HFFc6 (cell line): ENCODE measurements at regions not wholly inside any gene's neighbourhood (a gene's known extent, or its start where the extent isn't known, plus 50 kb on each side); places are given as distances from the start of the nearest gene placed in this dataset.

Source experiments
- DNase-seq: peaks from one replicate; pipeline ENCODE4 v3.0.0-alpha.2; 2018
- H3K27ac Mint-ChIP-seq: 2 replicates; pipeline ENCODE4 v1.8.0; 2020; ENCODE audit warnings: mild to moderate bottlenecking, mixed read lengths
- H3K27me3 Mint-ChIP-seq: 2 replicates; pipeline ENCODE4 v1.8.0; 2021; ENCODE audit warnings: mild to moderate bottlenecking, moderate library complexity, mixed read lengths; ENCODE audit not compliant: insufficient read depth
- H3K36me3 Mint-ChIP-seq: 2 replicates; pipeline ENCODE4 v1.8.0; 2021; ENCODE audit warnings: low read depth, mixed read lengths
- H3K4me1 Mint-ChIP-seq: 2 replicates; pipeline ENCODE4 v1.8.0; 2020; ENCODE audit warnings: low read depth, mixed read lengths
- H3K4me3 Mint-ChIP-seq: 2 replicates; pipeline ENCODE4 v1.8.0; 2020; ENCODE audit warnings: mild to moderate bottlenecking, moderate library complexity, mixed read lengths
- H3K9me3 Mint-ChIP-seq: 2 replicates; pipeline ENCODE4 v1.8.0; 2020; ENCODE audit warnings: mild to moderate bottlenecking, mixed read lengths
- TF ChIP-seq, protein P1 (sequence below): fragments of 200-600 bp; sonication (generic); IDR thresholded peaks from 2 replicates; pipeline ENCODE4 v1.5.0; 2021; ENCODE audit warnings: antibody characterized with exemption, mild to moderate bottlenecking

DNA sequence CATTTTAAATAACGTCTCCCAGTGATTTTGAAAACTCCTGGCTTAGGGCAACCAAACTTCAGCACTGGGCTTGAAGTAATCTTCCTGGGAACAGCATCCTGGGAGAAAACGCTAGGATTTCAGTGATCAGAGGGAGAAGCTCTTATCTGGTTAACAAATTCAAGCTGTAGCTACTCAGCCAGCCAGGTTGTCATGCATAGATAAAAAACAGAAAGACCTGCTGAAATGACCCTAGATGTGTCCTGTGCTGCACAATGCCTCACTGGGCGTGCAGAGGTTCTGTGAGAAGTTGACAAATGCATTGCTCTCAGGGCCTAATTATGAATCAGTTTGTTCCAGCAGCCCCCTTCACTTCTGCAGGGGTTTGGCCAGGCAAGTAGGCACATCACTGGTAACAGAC, 68.9 kb upstream of the CHCHD3 start:
- no peak overlapping the region for H3K4me3 Mint-ChIP-seq
- TF ChIP-seq, protein P1, sequence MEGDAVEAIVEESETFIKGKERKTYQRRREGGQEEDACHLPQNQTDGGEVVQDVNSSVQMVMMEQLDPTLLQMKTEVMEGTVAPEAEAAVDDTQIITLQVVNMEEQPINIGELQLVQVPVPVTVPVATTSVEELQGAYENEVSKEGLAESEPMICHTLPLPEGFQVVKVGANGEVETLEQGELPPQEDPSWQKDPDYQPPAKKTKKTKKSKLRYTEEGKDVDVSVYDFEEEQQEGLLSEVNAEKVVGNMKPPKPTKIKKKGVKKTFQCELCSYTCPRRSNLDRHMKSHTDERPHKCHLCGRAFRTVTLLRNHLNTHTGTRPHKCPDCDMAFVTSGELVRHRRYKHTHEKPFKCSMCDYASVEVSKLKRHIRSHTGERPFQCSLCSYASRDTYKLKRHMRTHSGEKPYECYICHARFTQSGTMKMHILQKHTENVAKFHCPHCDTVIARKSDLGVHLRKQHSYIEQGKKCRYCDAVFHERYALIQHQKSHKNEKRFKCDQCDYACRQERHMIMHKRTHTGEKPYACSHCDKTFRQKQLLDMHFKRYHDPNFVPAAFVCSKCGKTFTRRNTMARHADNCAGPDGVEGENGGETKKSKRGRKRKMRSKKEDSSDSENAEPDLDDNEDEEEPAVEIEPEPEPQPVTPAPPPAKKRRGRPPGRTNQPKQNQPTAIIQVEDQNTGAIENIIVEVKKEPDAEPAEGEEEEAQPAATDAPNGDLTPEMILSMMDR, result no peak
- no peaks in the 10 kb centered on the region for H3K36me3 Mint-ChIP-seq
- H3K27ac Mint-ChIP-seq, result no peak overlapping the region
- no peaks in the 10 kb centered on the region for H3K4me1 Mint-ChIP-seq
- H3K27me3 Mint-ChIP-seq, result peaks cover 20% of the 10 kb centered on the region
- H3K9me3 Mint-ChIP-seq, result no peaks in the 10 kb centered on the region
- DNase-seq, result no peak

- Mint-ChIP-seq H3K9me3 (no peaks in the 10 kb centered on the region), H3K27me3 (peaks cover 13% of the 10 kb centered on the region; the same call in 1 of the 2 replicates), H3K36me3 (no peaks in the 10 kb centered on the region), H3K4me3 (no peak overlapping the region), H3K27ac (no peak overlapping the region), H3K4me1 (no peaks in the 10 kb centered on the region)
- TF ChIP-seq, protein P1, result no peak
- DNase-seq, result no peak
Observed at GRCh38 chr7:133152875-133153274, 71.0 kb upstream of the CHCHD3 start.

DNA sequence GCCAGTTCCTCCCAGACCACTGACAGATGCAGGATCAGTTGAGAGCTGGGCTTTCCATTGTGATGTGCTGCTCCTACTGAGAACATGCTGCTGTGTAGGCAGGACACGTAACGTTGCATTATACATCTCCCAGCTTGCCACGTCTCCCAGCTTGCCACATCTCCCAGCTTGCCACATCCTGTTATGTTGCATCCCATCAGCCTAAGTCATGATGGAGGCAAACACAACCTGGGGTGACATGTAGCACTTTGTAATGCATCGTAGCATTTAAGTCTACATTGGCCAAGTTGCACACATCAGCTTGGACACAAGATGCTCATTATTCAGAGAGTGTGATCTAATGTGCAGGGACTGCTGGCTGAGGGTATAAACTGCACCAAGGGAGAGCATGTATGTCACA, 73.3 kb upstream of the CHCHD3 start:
- no peaks in the 10 kb centered on the region for H3K36me3 Mint-ChIP-seq
- H3K4me3 Mint-ChIP-seq, result no peak overlapping the region
- peaks cover 16% of the 10 kb centered on the region; the same call in 1 of the 2 replicates for H3K27me3 Mint-ChIP-seq
- H3K27ac Mint-ChIP-seq, result no peak overlapping the region
- H3K4me1 Mint-ChIP-seq, result no peaks in the 10 kb centered on the region
- TF ChIP-seq, protein P1, result no peak
- no peaks in the 10 kb centered on the region for H3K9me3 Mint-ChIP-seq
- no peak for DNase-seq

GRCh38 chr7:133155642-133156041, 73.8 kb upstream of the CHCHD3 start:
- DNase-seq, result no peak
- peaks cover 16% of the 10 kb centered on the region; the same call in 1 of the 2 replicates for H3K27me3 Mint-ChIP-seq
- H3K4me3 Mint-ChIP-seq, result no peak overlapping the region
- H3K27ac Mint-ChIP-seq, result no peak overlapping the region
- H3K4me1 Mint-ChIP-seq, result no peaks in the 10 kb centered on the region
- TF ChIP-seq, protein P1, result no peak
- no peaks in the 10 kb centered on the region for H3K36me3 Mint-ChIP-seq
- H3K9me3 Mint-ChIP-seq, result no peaks in the 10 kb centered on the region

DNA sequence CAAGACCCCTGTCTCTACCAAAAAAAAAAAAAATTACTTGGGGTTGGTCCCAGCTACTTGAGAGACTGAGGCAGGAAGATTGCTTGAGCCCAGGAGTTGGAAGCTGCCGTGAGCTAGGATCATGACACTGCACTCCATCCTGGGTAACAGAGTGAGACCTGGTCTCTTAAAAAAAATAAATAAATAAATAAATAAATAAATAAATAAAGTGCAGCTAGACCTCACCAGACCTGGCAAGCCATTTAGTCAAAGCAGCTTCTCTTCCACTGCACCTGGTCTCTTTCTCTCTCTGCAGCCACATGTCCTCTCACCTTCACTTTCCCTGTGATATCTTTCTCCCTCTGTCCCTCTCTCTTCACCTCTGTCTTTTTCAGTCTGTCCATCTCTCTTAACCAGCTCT, 75.2 kb upstream of the CHCHD3 start:
- Mint-ChIP-seq H3K4me1 (no peaks in the 10 kb centered on the region), H3K4me3 (no peak overlapping the region), H3K27ac (no peak overlapping the region), H3K27me3 (peaks cover 8% of the 10 kb centered on the region; the same call in 1 of the 2 replicates), H3K9me3 (no peaks in the 10 kb centered on the region), H3K36me3 (no peaks in the 10 kb centered on the region)
- TF ChIP-seq, protein P1, result no peak
- no peak for DNase-seq

DNA sequence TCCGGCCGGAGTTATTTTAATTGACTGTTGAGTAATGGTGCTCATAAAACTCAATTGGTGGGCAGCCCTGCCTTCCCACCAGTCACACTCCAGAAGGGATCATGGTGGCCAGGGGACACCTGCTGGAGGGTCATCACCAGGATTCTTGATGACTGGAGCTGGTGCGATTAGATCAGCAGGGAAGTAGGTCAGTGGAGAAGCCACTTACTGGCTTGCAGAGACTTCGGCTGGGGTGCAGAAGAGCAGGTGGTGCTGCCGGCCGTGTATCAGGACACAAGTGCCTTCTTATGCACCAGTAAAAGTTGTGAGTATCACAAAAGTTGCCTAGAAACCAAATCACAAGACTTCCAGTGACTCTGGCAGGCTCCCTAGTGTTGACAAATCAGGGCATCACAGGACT, 82.6 kb upstream of the CHCHD3 start:
- TF ChIP-seq, protein P1, result no peak
- DNase-seq, result no peak
- H3K36me3 Mint-ChIP-seq, result no peaks in the 10 kb centered on the region
- no peak overlapping the region for H3K4me3 Mint-ChIP-seq
- no peak overlapping the region for H3K27ac Mint-ChIP-seq
- H3K9me3 Mint-ChIP-seq, result no peaks in the 10 kb centered on the region
- H3K27me3 Mint-ChIP-seq, result peaks cover 9% of the 10 kb centered on the region; the same call in 1 of the 2 replicates
- peaks cover 2% of the 10 kb centered on the region for H3K4me1 Mint-ChIP-seq
